IPS DF 19.7 (cell line): ENCODE measurements at regions not wholly inside any gene's neighbourhood (a gene's known extent, or its start where the extent isn't known, plus 50 kb on each side); places are given as distances from the start of the nearest gene placed in this dataset.

Experiments
- DNase-seq: peaks from one replicate; pipeline ENCODE4 v3.0.0-alpha.2; 2013; ENCODE audit warnings: low read depth, low spot score

DNA sequence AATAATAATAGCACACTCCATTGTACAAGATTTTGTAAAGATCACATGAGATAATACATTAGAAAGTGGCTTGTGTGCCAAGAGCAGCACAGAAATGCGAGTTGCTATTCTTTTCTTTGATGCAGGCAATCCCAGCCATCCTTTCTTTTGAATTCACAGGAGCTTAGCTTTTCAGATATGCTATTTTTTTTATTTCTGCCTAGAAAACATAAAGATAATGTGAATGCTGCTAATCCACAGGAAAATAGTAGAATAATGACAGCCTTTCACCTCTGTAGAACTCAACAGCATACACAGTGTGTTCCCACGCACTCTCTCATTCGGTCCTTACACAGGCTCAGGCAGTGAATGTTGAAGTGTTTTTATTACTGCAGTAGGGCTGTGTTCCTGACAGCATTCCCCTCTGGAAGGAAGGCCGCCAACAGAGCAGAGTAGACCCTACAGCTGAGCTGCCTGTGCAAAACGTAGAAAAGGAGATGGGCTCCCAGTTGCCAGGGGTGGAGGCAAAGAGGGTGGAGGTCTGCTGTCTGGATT, 138.8 kb upstream of the TAPT1 start:
- no peak for DNase-seq

DNA sequence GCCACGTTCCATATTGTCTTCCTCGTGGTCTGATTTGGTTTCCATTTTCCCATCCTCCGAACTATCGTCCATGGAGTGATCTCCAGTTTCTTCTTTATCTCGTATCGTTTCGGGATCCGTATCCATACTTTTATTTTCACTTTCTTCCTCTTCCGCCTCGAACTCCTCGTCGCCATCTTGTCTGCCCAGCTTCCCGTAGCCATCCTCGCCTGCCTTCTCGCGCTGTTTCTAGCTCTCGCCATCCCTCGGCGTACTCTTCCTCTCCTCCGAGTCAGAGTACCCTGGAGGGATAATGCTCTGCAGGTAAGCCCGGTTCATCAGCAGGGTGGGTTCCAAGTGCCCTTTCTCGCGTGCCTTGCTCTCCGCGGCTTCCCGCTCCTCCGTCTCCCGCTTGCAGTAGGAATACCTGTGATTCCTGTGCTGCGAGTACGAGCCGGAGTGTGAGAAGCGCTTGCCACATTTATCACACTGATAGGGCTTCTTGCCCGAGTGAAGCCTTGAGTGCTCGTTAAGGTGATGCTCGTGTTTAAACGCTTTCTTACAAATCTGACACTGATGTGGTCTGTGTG, 134.5 kb upstream of the TAPT1 start:
- no peak for DNase-seq

DNA sequence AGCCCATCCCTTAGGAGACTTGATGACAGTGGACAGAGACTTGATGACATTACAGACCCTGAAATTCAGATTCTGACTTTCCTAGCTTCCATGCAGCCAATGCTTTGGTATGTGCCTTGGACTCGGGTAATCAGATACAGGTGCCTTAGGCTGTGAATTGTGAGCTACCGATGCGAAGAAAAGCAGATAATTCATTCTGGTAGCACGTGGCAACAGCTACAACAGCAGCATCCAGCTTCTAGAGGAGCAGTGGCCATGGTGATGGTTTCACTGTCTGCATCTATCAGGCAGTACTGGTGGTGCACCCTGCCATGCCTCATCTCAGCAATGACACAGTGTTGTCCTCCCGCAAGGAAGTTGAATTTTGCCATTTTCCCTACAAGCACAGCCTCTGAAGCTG, 126.9 kb upstream of the TAPT1 start:
- no peak for DNase-seq

DNA sequence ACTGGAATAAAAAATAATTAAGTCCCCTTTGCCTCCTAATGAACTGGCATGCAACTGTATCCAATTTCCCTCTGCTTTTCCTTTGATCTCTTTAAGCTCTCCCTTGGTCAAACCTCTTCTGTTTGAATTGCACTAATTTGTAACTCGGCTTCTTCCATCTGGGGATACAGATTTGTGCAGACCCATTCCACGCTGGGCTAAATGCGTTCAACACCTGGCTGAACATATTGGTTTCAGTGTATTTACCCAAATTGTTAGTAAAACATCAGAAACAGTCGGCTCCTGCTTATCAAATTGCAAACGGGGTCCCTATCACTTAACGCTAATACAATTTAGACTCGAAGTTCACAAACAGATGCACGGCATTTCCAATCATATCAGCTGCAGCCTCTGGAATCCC, 124.9 kb upstream of the TAPT1 start:
- no peak for DNase-seq

DNA sequence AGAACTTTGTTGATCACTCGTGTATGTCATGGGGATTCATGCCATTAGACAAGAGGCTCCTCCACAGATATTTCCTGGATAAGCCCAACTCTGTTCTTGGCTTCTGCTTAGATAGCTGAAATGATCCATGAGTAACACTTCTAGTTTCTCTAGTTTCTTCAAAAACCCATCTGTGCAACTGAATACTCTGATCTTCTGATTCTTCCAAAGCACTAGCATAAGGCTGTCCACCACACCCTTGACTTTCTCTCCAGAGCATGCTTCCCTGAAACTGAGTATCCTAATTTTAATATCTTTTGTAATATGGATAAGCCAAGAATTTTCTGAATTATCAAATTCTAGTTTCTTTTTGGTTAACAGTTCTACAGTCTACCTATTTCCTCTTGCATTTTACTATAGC, 118.6 kb upstream of the TAPT1 start:
- DNase-seq: no peak

DNA sequence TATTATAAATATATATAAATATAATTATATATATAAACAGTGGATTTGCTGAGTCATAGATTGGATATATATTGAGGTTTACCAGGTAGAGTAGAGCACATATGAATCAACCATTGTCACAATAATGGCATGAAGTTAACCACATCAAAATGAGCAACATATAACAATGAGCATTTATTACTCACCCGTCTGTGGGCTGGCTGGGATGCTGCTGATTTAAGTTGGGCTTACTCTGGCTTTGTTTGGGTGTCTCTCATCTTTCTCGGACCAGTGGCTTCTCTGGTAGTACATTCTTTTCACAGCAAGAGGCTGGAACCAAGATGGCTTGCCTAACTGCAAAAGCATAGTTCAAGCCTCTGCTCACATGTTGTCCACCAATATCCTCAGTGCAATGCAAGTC, 111.7 kb upstream of the TAPT1 start:
- no peak for DNase-seq

DNA sequence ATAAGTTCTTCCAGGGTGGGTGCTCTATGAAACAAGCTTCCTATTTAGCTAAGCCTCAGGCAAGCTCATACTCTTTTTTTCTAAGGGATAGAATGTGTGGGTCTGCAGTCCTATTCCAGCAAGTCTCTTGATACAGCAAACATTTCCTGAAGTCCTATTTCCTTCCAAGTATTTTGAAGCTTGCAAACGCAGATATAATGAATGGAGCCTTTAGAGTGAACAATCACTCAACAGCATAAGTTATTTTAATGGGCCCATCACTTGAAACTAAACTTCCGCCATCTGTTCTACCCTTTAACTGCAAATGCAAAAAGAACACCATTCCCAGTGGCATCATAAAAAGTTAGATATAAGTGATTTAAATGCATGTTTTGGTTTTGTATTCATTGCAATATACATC, 108.3 kb upstream of the TAPT1 start:
- no peak for DNase-seq

DNA sequence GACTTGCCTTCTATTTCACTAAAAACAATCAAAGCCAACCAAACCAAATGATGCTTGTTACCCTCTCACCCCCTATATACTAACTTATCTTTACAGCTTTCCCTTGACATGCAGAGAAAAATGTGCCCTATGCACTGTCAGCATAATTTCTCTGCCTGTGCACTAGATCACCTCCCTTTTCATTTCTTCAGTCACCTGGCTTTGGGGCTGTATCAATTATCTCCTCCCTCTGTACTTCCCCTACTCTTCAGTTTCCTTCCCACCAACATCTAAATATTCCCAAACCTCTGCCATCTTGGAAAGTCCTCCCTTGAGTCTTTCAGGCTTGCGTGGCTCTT, 103.5 kb upstream of the TAPT1 start:
- no peak for DNase-seq

DNA sequence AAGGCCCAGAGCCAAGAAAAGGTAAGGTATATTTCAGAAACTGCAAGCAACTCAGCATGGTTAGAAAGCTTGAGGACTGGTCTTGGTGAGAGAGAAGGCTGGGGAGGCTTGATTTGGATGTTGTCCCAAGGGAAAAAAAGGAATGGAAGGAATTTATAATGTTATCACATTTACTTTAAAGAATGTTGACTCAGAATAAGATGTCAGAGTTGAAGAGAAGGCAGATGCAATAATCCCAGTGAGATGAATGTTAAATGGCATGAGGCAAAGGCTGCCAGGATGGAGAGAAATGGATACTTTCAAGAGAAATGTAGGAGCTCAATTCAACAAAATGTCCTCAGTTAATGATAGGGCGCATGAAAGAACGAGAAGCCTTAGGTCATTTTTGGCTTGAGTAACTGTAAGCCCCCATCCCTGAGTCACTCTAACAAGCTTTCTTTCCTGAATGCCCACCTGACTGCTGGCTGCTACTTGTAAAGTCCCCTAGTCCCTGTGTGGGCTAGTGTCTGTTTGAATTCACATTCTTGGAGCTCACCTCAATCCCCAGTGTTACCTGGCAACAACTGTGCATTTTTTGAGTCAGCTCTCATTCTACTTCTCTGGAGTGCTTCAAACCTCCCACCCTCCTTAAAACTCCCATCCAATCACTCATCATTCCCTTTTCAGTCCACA, 103.0 kb upstream of the TAPT1 start:
- no peak for DNase-seq

DNA sequence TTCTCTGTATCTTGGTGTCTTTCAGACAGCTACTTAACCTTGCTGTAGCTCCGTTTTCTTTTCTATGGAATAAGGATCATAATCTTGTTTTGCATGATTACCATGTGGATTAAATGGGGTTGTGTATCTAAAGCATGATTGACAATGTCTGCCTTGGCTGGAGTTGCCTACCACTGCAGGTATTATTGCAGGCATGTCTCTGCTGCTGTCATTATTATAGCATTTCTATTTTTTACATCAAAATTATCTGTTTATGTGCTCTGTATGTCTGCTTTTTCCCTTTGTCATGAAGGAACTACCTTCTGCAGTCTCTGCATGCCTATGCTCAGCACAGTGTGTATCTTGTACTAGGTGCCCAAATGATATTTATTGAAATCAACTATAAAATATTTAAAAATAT, 95.9 kb upstream of the TAPT1 start:
- DNase-seq: no peak

DNA sequence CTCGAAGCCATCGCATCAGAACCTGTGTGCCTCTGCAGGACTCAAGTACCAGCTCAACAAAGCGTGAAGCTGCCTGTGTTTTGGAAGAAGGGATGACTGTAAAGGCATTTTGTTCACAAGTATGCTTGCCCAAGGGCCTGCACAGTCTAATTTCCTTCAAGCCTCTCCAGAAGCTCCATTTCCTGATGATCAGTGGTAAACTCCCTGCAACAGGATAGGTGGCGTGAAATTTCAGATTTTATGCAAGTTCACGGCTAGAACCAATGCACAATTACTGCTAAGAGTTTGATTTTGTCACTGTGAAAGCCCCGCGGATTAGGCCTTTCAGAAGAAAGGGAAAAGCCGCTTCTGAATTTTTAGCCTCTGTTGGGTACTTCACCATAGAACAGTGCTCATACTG, 89.2 kb upstream of the TAPT1 start:
- DNase-seq: no peak

DNA sequence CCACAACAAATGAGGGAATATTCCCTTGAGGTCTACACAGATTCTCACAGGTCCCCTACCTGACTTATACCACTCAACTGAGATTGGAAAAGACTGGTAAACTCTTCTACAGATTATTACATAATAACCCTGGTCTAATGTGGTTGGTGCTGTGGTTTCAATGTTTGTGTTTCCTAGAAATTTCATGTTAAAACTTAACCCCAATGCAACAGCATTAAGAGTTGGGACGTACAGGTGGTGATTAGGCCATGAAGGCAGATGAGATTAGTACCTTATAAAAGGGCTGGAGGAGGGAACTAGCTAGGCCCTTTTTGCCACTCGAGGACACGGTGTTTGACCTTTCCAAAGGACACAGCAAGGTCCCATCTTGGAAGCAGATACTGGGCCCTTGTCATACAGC, 84.3 kb upstream of the TAPT1 start:
- no peak for DNase-seq

DNA sequence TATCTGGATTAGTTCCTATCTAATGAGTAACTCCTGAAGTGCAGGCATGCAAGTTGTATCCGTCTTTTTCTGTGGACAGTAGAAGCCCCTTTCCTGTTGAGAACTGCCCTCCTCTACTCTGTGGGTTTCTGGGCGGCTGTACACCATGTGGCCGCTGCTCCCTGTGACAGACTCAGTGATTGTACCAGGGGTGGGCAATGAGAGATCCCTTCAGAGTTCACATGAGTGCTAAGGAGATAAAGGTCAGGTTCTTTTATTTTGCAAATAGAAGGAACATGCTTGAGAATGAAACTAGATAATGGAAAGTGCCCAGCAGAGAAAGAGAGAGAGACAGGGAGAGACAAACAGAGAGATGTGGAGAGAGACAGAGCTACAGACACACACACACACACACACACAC, 76.4 kb upstream of the TAPT1 start:
- no peak for DNase-seq

DNA sequence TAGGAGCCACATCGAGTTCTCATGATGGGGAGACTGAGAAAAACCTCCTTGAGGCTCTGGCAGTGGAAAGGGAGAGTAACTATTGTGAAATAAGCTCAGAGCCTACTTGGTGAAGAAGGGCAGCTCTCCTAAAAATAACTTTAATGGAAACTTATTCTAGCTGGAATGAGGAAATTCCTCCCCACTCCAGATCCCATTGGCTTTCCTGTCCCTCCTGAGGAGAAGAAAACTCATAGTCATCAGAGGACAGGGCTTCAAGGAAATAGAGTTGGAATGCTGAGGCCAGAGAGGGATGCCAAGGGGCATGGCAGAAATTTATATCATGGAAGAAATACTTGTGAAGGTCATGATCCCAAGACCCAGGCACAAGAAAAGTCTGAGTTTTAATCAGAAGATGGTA, 70.7 kb upstream of the TAPT1 start:
- DNase-seq: no peak

DNA sequence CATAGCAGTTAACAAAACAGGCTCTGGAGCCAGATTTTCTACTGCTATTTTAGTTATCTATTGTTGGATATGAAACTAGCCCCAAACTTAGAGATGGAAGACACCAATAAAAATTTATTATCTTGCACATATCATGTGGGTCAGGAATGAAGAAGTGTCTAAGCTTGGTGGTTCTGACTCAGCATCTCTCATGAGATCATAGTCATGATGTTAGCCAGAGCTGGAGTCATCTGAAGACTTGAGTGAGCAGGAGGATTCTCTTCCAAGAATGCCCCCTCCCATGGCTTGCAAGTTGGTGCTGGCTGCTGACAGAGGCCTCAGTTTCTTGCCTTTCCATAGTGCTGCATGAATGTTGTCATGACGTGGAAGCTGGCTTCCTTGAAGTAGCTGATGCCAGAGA, 68.2 kb upstream of the TAPT1 start:
- DNase-seq: no peak

DNA sequence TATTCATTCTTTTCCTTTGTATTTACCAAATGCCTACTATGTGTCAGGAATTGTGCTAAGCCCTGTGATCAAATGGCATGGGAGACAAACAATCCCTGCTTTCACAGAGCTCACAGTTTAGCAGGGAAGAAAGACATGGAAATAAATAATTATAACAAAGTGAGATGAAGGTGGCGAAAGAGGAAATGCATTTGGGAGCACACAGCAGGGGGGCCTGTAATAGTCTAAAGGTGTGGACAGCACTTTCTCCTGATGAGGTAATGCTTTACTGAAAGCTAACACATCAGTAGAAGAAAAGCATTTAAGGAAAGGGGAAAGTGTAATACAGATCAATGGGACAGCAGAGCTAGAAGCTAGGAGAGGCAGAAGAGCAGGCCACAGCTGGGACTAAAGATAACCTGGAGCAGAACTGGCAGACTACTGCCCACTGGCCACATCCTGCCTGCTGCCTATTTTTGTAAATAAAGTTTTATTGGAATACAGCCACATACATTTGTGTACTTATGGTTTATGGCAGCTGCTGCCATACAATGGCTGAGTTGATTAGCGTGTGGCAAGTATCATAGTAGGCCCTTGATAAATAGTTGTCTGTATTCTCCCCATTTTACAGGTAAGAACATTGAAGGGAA, 67.1 kb upstream of the TAPT1 start:
- DNase-seq: no peak

DNA sequence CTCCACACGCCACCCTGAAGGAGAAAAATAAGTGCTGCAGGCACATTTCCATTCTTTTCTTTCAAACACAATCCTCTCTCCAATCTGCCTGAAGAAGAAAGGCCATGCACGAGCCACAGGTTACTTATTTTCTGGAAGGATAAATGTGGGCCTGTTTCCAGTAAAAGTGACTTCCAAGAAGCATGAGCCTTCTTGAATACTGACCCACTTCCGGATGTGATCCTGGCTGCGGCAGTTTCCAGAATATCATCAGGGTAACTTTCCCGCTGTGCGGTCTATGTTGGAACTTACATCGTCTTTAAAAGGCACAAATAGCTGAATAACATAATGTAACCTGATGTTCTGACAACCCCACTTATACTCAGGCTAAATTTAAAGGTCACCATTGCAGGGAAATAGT, 66.3 kb upstream of the TAPT1 start:
- DNase-seq: no peak

DNA sequence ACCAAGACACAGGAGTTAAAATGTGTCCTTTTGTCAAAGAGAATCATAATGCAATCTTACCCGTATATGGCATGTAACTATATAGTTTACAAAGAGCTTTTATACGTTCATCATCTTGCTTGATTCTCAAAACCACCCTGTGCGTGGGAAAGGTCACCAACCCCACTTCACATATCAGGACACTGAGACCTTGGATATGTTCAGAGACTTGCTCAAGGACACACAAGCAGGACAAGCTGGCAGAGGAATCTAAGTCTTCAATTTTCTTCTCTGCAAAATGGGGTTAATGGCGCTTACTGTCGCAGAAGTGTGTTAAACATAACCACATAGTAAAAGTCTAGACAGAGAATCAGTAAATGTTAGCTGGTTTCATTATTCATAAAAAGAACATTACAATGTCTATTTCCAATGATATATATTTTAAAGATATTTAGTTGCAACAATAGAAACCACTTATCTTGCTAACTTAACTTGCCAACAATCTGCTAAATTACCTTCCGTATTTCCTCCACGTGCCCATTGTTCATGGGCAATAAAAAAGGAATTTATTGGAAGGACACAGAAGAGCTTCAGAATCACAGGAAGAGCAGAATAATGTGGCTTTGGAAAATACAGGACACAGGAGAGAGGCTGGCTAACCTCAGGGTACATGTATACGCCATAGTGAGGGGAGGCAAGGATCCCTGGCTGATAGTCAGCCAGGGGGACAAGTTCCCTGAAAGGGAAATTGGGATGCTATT, 64.6 kb upstream of the TAPT1 start:
- DNase-seq: no peak

DNA sequence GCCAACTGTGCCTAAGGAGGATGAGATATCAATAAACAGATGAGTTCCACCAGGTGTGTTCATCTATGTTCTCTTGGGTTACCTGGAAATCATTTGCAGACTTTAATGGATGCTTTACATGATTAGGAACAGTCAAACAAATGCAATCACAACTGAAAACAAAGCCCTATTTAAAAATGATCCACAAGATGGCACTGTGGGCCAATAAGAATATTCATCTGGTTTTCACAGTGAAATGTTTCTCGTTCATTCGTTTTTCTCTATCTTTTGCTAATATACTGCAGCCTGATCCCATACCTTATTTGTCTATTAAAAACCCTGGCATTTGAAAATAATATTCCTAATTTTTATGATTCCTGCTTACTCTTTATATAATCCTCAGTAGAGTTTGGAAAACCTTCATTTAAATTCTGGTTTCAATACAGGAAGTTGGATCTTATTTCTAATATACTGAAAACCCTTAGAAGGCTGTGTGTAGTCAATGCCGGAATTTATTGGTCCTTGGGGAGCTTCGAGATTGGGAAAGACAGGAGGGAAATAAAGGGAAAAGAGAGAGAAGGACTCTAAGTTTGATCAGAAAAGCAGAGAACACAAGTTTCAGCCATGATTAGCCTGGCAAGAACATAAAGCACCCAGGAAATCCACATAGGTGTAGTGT, 63.8 kb upstream of the TAPT1 start:
- no peak for DNase-seq

DNA sequence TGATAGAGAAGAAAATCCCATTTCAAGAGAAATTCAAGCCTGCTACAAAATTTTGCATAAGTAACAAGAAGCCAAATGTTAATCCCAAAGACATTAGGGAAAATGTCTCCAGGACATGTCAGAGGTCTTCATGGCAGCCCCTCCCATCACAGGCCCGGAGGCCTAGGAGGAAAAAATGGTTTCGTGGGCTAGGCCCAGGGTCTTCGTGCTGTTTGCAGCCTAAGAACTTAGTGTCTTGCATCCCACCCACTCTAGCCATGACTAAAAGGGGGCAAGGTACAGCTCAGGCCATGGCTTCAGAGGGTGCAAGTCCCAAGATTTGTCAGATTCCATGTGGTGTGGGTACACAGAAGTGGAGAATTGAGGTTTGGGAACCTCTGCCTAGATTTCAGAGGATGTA, 57.8 kb upstream of the TAPT1 start:
- no peak for DNase-seq

DNA sequence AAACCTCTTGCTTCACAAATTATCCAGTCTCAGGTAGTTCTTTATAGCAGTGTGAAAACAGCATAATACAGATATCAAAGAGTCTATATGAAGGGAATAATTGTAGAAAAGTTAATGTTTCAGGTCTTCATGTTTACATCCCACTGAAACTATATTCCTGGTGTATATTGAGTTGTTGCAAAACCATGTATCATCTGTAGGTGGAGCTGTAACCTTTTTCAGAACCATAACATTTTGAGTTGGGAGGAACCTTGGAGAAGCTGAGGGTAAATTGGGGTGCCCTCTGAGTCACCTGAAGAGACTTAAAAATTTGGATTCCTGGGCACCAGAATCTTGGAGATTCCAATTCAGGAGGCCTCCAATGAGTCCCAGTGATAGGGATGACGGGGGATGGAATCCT, 51.9 kb upstream of the TAPT1 start:
- DNase-seq: no peak
